ENCODE measurements at regions not wholly inside any gene's neighbourhood (a gene's known extent, or its start where the extent isn't known, plus 50 kb on each side); places are given as distances from the start of the nearest gene placed in this dataset.
"Not testable (repeated sequence)": the region's sequence is repeated elsewhere in the genome, so short reads cannot be mapped to it uniquely, and the experiment has no call there.

GRCh38 chr4:86413426-86413825, 53.6 kb upstream of the MAPK10 start:
- not testable (repeated sequence) for H3K4me3 ChIP-seq (ENCODE audit: low read length)

DNA sequence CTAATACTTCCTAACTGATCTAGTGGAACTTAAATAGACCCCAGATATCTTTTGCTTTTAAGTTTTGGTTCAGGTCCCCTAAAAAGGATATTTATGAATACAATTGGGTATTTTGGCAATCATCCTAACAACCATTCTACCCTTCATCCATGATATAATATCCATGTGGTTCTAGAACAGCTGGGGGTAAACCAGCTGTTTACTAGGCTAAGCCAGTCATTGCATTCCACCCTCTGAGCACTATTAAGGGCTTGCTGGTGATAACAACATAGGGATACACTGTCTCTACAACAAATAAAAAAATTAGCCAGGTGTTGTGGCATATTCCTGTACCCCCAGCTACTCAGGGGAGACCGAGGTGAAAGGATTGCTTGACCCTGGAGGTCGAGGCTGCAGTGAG, 54.8 kb upstream of the MAPK10 start:
- TF ChIP-seq, protein P1, sequence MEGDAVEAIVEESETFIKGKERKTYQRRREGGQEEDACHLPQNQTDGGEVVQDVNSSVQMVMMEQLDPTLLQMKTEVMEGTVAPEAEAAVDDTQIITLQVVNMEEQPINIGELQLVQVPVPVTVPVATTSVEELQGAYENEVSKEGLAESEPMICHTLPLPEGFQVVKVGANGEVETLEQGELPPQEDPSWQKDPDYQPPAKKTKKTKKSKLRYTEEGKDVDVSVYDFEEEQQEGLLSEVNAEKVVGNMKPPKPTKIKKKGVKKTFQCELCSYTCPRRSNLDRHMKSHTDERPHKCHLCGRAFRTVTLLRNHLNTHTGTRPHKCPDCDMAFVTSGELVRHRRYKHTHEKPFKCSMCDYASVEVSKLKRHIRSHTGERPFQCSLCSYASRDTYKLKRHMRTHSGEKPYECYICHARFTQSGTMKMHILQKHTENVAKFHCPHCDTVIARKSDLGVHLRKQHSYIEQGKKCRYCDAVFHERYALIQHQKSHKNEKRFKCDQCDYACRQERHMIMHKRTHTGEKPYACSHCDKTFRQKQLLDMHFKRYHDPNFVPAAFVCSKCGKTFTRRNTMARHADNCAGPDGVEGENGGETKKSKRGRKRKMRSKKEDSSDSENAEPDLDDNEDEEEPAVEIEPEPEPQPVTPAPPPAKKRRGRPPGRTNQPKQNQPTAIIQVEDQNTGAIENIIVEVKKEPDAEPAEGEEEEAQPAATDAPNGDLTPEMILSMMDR (conservative IDR thresholded peaks at IDR 0.05; ENCODE audit: low read depth, low read length) = no peak
- H3K4me3 ChIP-seq (ENCODE audit: low read length) = no peak overlapping the region

More at GRCh38 chr4:86413426-86413825, 53.6 kb upstream of the MAPK10 start:
- DNase-seq (ENCODE audit: low read depth) = not testable (repeated sequence)

DNA sequence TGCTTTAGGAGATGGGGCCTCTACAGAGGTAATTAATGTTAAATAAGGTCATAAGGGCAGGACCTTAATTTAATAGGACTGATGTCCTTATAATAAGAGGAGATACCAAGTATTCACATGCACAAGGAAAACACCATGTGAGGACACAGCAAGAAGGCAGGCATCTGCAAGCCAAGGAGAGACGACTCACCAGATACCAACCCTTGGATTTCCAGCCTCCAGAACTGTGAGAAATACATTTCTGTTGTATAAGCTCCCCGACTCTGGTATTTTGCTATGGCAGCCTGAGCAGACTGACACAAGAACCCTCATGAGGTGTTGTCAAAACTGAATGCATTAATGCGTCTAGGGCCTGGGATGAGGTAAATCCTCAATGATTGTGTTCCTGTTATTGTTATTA, 56.2 kb upstream of the MAPK10 start:
- no peak overlapping the region for H3K4me3 ChIP-seq (ENCODE audit: low read length)
- DNase-seq (ENCODE audit: low read depth) = no peak
- TF ChIP-seq, protein P1 (conservative IDR thresholded peaks at IDR 0.05; ENCODE audit: low read depth, low read length) = no peak

More for the DNA sequence above, 54.8 kb upstream of the MAPK10 start:
- DNase-seq (ENCODE audit: low read depth) = no peak

- DNase-seq (ENCODE audit: low read depth) = no peak
- TF ChIP-seq, protein P1 (conservative IDR thresholded peaks at IDR 0.05; ENCODE audit: low read depth, low read length) = no peak
- no peak overlapping the region for H3K4me3 ChIP-seq (ENCODE audit: low read length)
Measured at GRCh38 chr4:86421461-86421860, 61.6 kb upstream of the MAPK10 start.

- TF ChIP-seq, protein P1 (conservative IDR thresholded peaks at IDR 0.05; ENCODE audit: low read depth, low read length) = no peak
- no peak overlapping the region for H3K4me3 ChIP-seq (ENCODE audit: low read length)
- DNase-seq (ENCODE audit: low read depth) = no peak
Measured at GRCh38 chr4:86431543-86432116, 71.8 kb upstream of the MAPK10 start.

DNA sequence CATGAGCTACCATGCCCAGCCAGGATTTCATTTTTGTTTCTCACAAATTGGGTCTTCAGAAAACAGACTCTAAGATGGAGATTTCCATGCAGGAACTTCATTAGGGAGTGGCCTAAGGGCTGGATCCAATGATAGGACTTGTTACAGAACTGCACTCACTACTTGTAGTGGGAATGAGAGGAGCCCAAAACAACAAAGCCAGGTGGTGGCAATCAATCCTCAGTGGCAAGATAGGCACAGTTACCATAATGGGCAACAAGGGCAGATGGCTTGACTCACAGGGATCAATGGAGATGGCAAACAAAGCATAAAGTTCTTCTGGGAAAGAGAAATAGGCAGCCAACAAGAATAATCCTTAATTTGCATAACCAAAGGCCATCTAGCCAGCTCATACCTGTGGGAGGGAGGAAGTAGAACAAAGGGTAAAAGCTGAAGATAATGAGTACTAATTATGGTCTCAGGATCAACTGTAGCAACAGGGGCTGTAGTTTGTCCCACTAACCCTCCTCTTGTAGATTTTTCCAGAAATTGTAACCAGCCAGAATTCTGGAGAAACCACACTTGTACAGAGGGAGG, 72.8 kb upstream of the MAPK10 start:
- TF ChIP-seq, protein P1 (conservative IDR thresholded peaks at IDR 0.05; ENCODE audit: low read depth, low read length) = no peak
- no peak overlapping the region for H3K4me3 ChIP-seq (ENCODE audit: low read length)
- DNase-seq (ENCODE audit: low read depth) = no peak

GRCh38 chr4:86439293-86439692, 79.4 kb upstream of the MAPK10 start:
- no peak for DNase-seq (ENCODE audit: low read depth)
- no peak overlapping the region for H3K4me3 ChIP-seq (ENCODE audit: low read length)
- TF ChIP-seq, protein P1 (conservative IDR thresholded peaks at IDR 0.05; ENCODE audit: low read depth, low read length) = no peak

All from retinal pigment epithelial cell (primary cell).